Uterus (tissue), 3 donors: ENCODE measurements at regions not wholly inside any gene's neighbourhood (a gene's known extent, or its start where the extent isn't known, plus 50 kb on each side); places are given as distances from the start of the nearest gene placed in this dataset.
A peak's percentile ranks its signal among the peaks of the same experiment; 100 is the strongest.
"Not testable (repeated sequence)": the region's sequence is repeated elsewhere in the genome, so short reads cannot be mapped to it uniquely, and the experiment has no call there.

Experiments used
- DNase-seq, 2 donors: peaks; one replicate each; pipeline ENCODE4 v3.0.0-alpha.2; 2019 to 2020
- H3K27ac ChIP-seq, 2 donors: fragments of 200-600 bp; sonication (generic); 1 replicate in 1 of 2; 2 replicates in 1 of 2; pipeline ENCODE4 v1.5.1; 2016 to 2018
- H3K27me3 ChIP-seq, 2 donors: fragments of 200-600 bp; sonication (generic); one replicate each; pipeline ENCODE4 v1.5.1; 2018 to 2019; ENCODE audit warnings: control low read depth in 1 of 2
- H3K36me3 ChIP-seq, 2 donors: fragments of 200-600 bp; sonication (generic); one replicate each; pipeline ENCODE4 v1.5.1; 2019; ENCODE audit warnings: control low read depth in 1 of 2
- H3K4me1 ChIP-seq, 2 donors: fragments of 200-600 bp; sonication (generic); one replicate each; pipeline ENCODE4 v1.5.1; 2018 to 2019; ENCODE audit warnings: control low read depth in 1 of 2
- H3K4me3 ChIP-seq, 2 donors: fragments of 200-600 bp; sonication (generic); 1 replicate in 1 of 2; 2 replicates in 1 of 2; pipeline ENCODE4 v1.5.1; 2018 to 2019; ENCODE audit warnings: mild to moderate bottlenecking in 1 of 2
- H3K9me3 ChIP-seq, 2 donors: fragments of 200-600 bp; sonication (generic); one replicate each; pipeline ENCODE4 v1.5.1; 2019; ENCODE audit warnings: control low read depth in 1 of 2
- POLR2A ChIP-seq, 2 donors: fragments of 450-650 bp; IDR thresholded peaks; one replicate each; pipeline ENCODE4 v1.6.1; 2016; ENCODE audit warnings: antibody characterized with exemption in 2 of 2, mild to moderate bottlenecking in 1 of 2, moderate library complexity in 1 of 2
- intact Hi-C: fragments of 100-400 bp; cut with DNase I; formaldehyde crosslinking; loops from one replicate; pipeline ENCODE4 v1.15.1; 2023; ENCODE audit warnings: low total_unique reads
- TF ChIP-seq, protein P1 (sequence below), 4 experiments: fragments of 200-600 bp in 2 of 4; fragments of 450-650 bp in 2 of 4; sonication (generic) in 2 of 4; IDR thresholded peaks; one replicate each; pipeline ENCODE4 v1.5.1; 2016 to 2019; ENCODE audit warnings: antibody characterized with exemption in 4 of 4, mild to moderate bottlenecking in 2 of 4, moderate library complexity in 1 of 4
- donor health status: DM: yes; HTN: yes; CAD: no.

DNA sequence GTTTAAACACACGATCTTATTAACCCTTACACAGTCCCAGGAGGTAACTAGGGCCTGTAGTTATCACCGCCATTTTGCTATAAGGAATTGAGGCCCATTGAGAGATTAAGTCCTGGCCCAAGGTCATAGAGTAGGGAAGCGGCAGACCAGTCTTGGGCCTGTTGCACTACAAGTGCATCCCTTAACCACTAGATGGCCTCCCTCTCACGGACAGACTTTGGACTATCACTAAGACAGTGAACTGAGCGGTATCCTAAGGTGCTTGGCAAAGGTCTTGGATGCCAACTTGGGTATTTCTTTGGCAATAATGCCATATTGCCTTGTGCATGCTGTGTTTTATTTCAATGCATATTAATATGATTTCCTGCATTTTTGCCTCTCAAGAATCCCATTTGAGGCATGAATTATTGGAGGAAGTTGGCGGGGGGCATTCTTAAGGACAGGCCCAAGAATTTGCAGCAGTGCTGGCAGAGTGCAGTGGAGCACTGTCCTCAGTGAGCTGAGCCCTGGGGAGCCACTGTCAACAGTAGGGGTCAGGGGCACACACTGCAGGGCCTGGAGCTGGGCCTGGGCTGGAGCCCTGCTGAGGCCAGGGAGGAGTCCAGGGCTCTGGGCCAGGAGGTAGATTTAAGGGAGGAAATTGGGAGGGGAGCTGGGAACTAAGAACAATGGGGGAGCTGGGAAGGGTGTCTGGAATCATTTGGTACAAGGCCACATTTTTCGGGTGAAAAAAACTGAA is 147.4 kb downstream of the SMIM20 start:
- no peaks in the 10 kb centered on the region for H3K4me1 ChIP-seq

DNA sequence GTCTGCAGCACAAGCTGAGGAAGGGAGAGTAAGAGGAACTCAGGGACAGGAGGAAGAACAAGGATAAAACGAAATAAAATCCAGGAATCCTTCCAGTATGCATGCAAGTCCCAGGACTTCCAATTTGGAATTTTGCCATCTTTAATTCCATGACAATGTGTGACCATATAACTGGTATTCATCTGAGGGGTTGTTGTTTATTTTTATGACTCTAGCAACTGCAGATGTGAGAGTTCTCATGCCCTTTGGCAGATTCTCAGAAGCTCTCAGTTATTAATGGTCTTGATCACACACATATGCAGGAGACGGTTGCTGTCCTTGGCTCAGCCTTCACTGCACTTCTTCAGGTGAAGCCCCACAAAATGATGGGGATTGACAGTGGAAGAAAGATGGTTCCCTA is 148.2 kb downstream of the SMIM20 start:
- H3K9me3 ChIP-seq, result no peaks in the 10 kb centered on the region
- H3K27ac ChIP-seq, result no peak overlapping the region
- TF ChIP-seq POLR2A (IDR thresholded peaks at IDR 0.05), result no peak
- TF ChIP-seq, protein P1, sequence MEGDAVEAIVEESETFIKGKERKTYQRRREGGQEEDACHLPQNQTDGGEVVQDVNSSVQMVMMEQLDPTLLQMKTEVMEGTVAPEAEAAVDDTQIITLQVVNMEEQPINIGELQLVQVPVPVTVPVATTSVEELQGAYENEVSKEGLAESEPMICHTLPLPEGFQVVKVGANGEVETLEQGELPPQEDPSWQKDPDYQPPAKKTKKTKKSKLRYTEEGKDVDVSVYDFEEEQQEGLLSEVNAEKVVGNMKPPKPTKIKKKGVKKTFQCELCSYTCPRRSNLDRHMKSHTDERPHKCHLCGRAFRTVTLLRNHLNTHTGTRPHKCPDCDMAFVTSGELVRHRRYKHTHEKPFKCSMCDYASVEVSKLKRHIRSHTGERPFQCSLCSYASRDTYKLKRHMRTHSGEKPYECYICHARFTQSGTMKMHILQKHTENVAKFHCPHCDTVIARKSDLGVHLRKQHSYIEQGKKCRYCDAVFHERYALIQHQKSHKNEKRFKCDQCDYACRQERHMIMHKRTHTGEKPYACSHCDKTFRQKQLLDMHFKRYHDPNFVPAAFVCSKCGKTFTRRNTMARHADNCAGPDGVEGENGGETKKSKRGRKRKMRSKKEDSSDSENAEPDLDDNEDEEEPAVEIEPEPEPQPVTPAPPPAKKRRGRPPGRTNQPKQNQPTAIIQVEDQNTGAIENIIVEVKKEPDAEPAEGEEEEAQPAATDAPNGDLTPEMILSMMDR (IDR thresholded peaks at IDR 0.05), result no peak
- no peak overlapping the region for H3K4me3 ChIP-seq
- intact Hi-C loops, result no loop called here
- no peaks in the 10 kb centered on the region for H3K4me1 ChIP-seq
- DNase-seq, result no peak
- no peaks in the 10 kb centered on the region for H3K36me3 ChIP-seq
- no peaks in the 10 kb centered on the region for H3K27me3 ChIP-seq

More for the DNA sequence above, 147.4 kb downstream of the SMIM20 start:
- TF ChIP-seq, protein P1 (IDR thresholded peaks at IDR 0.05), result peak in 3 of 4 experiments; percentile 13 to 19 (median 14)
- TF ChIP-seq POLR2A (IDR thresholded peaks at IDR 0.05), result no peak
- Histone ChIP-seq H3K27me3 (no peaks in the 10 kb centered on the region), H3K27ac (no peak overlapping the region), H3K9me3 (no peaks in the 10 kb centered on the region), H3K36me3 (no peaks in the 10 kb centered on the region), H3K4me3 (no peak overlapping the region)
- DNase-seq, result no peak
- intact Hi-C loops, result no loop called here

DNA sequence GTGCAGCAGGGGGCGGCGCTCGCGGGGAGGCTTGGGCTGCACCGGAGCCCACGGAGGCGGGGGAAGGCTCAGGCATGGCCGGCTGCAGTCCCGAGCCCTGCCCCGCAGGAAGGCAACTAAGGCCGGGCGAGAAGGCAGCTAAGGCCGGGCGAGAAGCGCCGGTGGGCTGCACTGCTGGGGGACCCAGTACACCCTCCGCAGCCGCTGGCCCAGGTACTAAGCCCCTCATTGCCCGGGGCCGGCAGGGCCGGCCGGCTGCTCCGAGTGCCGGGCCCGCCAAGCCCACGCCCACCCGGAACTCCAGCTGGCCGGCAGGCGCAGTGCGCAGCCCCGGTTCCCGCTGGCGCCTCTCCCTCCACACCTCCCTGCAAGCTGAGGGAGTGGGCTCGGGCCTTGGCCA is 150.0 kb downstream of the SMIM20 start:
- DNase-seq, intact Hi-C loops, H3K36me3 ChIP-seq, H3K4me1 ChIP-seq, H3K27ac ChIP-seq, H3K4me3 ChIP-seq, H3K9me3 ChIP-seq, H3K27me3 ChIP-seq: not testable (repeated sequence)

DNA sequence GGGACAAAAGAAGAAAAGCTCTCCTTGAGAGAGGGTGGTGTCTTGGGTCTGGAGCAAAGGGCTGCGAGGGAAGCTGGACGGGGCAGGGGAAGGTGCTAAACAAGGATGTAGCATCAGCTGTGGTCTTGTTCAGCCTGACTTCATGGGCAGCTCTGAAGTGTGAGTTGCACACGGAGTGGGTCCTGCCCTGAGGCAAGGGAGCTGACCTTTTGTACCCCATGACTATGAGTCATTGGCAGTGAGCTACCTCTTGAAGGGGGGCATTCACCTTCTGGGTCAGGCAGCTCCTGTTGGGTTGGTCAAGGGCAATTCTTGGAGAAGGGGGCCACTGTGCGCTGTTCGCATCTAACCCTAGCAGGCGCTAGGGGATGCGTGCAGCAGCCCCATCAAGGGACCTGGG is 151.8 kb downstream of the SMIM20 start:
- Histone ChIP-seq H3K4me3 (no peak overlapping the region), H3K4me1 (no peaks in the 10 kb centered on the region), H3K27me3 (no peaks in the 10 kb centered on the region), H3K27ac (no peak overlapping the region), H3K9me3 (no peaks in the 10 kb centered on the region), H3K36me3 (no peaks in the 10 kb centered on the region)
- no peak for TF ChIP-seq POLR2A (IDR thresholded peaks at IDR 0.05)
- intact Hi-C loops, result no loop called here
- DNase-seq, result no peak

DNA sequence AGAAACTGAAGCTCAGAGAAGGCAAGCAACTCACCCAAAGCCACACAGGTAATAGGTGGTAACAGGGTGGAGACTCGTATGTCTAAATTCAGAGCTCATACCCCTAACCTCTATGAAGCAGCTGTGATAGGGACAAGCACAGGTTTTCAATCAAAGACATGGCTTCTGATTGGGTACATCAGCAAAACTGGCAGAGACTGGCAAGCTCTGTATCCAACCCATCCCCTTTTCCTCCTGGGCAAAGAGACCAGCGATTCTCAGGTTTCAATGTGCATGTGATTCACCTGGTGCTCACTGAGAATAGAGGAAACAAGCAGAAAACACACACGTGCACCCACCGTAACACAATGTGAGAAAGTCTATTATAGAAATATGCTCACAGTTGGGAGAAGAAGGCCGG is 153.0 kb downstream of the SMIM20 start:
- intact Hi-C loops, result no loop called here
- DNase-seq, result no peak
- no peaks in the 10 kb centered on the region for H3K4me1 ChIP-seq
- no peaks in the 10 kb centered on the region for H3K27me3 ChIP-seq
- TF ChIP-seq, protein P1 (IDR thresholded peaks at IDR 0.05), result no peak
- TF ChIP-seq POLR2A (IDR thresholded peaks at IDR 0.05), result no peak
- H3K27ac ChIP-seq, result no peak overlapping the region
- H3K36me3 ChIP-seq, result no peaks in the 10 kb centered on the region
- no peak overlapping the region for H3K4me3 ChIP-seq
- no peaks in the 10 kb centered on the region for H3K9me3 ChIP-seq

DNA sequence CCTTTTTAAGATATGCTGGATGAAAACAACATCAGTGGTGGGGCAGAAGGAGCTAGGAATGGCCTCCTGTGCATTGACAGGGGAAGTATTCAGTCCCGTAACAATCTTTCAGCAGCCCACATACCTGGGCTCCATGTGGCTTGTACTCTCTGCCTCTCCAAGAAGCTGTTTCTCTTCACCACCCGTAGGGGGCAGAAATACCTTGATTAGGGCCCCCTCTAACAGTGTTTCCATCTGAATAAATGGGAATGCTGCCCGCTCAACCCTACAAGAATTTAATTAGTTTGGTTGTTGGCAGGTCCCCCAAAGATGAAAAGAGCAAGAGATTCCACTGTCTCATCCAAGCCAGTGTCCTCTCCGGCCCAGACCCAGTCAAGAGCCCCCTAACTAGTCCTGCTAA is 155.2 kb downstream of the SMIM20 start:
- TF ChIP-seq, protein P1 (IDR thresholded peaks at IDR 0.05), result no peak
- TF ChIP-seq POLR2A (IDR thresholded peaks at IDR 0.05), result no peak
- H3K27me3 ChIP-seq, result no peaks in the 10 kb centered on the region
- intact Hi-C loops, result no loop called here

More for the DNA sequence above, 155.2 kb downstream of the SMIM20 start:
- Histone ChIP-seq H3K4me3 (no peak overlapping the region), H3K27ac (no peak overlapping the region), H3K36me3 (no peaks in the 10 kb centered on the region), H3K4me1 (no peaks in the 10 kb centered on the region), H3K9me3 (no peaks in the 10 kb centered on the region)
- DNase-seq, result no peak
